Posterior cingulate gyrus (tissue), 11 donors: ENCODE measurements at regions not wholly inside any gene's neighbourhood (a gene's known extent, or its start where the extent isn't known, plus 50 kb on each side); places are given as distances from the start of the nearest gene placed in this dataset.
"Not testable (repeated sequence)": the region's sequence is repeated elsewhere in the genome, so short reads cannot be mapped to it uniquely, and the experiment has no call there.

Experiments used
- DNase-seq, 10 donors: peaks; one replicate each; pipeline versions ENCODE4 v3.0.0 to v3.0.0-alpha.2; 2020 to 2021; ENCODE audit warnings: mixed read lengths in 3 of 10
- intact Hi-C: fragments of 100-400 bp; cut with DNase I; formaldehyde crosslinking; loops from one replicate; pipeline ENCODE4 v1.15.1; 2023

DNA sequence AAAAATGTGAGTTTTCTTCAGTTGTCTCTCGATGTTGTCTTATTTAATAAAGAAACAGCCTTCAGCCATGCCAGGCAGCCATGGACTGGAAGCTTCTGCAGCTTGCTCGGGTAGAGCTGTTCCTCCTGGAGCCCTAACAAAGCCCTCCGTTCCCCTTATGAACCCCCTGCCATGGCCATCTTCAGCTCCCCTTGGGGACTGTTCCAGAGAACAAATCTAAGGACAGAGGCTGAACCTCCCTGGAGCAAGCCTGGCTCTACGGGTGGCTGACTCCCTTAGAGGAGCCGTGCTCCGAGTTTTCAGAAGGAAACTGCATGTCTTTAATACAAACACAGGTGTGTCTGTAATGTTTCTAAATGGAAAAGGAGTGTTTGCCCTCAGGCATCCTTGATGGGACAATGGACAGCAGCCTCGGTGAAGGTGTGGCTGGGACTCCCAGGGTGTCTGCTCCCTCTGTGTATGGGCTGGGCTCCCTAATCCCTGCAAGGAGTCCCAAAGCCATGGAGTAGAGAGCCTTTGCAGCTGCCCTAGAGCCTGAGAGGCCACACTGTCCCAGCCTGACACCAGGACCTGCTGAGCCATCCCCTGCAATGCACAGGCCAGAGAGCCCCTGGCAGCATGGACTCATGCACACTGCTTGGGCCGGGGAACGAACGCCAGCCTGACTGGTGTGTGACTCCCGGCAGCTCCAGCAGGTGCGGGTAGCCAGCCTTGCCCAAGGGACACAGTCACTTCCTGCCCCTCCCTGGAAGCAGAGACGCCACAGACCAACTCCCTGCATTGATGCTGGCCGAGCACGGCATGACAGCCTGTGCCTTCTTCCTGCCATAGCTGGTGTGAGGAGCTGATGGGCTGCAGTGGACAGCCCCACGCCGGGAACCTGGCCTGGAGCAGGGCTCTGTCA, 381.8 kb downstream of the TCERG1L start:
- intact Hi-C loops: no loop called here
- peak in 1 of 10 donors; percentile 43 for DNase-seq

DNA sequence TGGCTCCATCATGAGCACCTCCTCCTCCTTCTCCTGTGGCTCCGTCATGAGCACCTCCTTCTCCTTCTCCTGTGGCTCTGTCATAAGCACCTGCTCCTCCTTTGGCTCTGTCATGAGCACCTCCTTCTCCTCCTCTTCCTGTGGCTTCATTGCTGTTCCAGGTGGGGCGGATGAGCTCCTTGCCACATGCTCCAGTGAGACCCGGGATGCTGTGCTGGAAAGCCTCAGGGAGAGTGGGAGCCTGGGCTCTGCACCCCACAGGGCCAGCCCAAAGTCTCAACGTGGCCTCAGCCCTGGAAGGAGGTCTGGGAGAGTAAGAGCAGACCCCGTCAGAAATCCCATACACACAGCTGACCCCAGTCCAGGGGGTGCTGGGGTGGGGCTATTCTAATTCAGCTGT, 380.7 kb downstream of the TCERG1L start:
- intact Hi-C loops: no loop called here
- no peak for DNase-seq

DNA sequence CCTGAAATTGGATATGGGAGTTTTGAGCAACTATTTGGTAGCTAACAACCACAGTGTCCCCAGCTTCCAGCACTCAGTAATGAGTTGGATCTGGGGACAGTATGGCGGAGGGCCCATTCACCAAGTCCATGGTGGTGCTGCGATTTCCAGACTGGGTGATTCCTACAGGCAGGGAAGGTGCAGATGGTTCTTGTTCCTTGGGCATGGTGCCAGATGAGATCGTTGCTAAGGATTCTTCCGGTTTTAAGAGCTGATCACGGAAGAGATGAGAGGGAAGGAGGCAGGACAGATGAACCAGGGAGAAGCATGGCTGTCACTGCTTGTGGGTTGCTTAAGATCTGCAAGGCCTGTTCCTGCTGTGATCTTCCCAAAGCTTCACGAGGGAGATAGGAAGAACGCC, 380.3 kb downstream of the TCERG1L start:
- DNase-seq: no peak
- intact Hi-C loops: no loop called here

DNA sequence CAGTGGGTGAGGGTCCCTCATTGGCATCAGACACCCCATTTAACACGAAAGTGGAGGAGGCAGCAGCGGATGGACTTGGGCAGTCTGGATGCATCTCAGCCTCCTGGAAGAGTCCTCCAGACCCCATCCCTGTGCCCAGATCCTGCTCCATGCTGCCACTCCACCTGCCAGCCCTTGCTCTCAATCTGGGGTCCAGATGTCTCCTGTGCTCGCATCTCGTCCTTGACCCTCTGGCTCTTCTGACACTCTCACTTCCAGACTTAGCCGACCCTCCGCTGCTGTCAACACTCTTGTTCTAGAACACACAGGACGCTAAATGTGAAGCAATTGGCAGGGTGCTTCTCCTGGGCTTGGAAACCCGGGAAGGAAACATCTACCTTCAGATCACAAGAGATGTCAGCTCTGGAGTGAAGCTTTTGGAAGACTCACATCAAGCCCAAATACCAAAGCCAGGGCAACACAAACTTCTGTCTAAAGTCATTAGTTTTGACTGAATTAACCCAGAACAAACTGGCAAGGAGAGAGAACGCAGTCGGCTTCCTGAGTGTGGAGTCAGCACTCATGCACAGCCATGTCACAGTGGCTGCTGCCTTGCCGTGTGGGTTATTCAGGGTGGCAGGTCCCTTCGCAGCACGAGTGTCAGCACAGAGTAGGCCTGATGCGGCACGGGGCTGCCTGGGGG, 379.1 kb downstream of the TCERG1L start:
- DNase-seq: no peak
- intact Hi-C loops: no loop called here

DNA sequence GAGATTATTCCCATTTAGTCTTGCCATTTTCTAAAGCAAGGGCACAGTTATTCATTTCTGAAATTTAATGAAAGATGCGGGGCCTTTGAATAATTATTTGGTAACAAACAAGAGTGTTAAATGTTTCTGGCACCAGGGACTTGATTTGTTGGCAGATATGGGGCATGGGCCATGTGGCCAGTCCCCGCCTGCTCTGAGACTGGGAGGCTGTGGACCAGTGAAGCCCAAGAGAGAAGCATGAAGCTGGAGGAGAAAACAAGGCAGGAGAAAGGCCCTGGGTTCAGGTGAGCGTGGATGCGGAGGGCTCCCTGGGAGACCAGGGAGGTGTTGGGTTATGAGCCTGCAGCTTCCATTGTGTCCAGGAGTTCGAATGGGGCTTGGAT, 378.5 kb downstream of the TCERG1L start:
- DNase-seq: no peak
- intact Hi-C loops: no loop called here

DNA sequence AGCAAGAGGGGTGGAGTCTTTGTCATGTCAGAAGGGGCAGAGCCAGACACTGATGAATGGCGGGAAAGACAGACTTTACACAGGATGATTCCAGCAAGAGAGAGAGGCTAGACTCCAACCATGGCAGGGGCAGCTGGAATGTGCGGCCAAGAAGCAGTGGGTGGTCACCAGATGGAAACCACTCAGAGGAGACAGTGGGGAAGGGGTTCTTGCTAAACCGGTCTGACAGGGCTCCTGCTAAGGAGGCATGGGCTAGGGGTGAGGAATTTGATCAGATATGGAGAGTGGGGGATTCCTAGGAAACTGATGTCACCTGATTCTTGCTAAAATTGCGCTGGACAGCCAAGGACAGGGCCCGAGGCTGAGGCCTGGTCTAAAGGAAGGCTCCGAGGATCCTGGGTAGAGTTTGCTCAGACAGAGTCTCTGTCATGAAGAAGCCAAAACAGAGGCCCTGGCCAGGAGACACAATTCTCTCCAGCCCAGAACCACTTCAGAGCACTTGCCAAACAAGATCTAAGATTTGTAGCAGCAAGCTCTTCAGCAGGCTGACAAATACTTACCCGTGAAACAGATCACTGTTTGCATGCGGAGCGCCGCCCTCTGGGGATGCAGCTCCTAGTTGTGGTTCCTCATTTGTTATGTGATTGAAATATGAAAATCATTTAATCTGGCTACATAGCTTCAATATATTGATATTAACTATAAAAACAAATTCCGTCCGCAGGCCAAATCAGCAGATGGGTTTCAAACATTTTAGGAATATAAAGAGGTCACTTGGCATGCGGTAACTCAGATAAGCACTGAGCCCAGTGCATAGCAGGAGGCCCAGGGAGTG, 377.0 kb downstream of the TCERG1L start:
- intact Hi-C loops: no loop called here
- DNase-seq: no peak

DNA sequence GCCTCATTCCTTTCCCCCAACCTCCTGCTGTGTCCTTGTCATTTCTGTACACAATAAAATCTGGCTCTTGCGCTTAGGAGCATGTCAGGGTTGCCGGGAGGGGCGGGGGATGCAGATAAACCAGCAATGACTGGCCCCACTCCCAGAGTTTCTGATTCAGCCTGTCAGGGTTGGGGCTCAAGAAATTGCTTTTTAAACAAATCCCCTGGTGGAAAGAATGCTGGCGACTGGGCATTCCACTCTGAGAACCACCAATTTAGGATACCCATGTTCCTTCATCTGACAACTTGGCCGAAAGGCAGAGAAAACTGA, 376.4 kb downstream of the TCERG1L start:
- no peak for DNase-seq

DNA sequence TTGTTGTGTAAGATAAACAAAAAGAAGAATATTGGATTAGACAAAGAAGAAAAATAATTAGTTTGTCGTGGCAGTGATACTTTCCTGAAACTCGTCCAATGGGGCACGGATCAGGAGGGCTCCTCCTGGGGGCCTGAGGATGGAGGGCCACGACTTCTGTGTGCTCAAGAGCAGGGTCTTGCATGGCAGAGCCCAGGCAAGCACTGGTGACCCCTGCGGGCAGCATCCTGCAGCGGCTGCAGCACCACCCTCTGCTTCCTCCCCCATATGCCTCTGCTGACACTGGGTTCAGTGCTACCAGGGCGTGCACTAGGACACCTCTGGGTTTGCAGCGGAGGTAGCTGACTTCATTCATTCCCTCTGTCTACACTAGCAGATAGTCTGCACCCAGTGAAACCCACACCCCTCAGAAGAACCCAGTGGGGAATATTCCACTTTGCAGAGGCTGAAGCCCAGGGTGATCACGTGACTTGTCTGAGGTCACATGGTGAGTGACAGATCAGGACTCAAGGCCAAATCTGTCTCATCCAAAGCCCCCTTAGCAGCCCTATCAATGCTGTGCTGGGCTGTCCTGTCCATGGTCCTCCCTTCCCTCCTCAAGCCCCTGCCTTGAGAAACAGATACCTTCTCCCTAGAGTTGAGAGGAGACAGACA, 375.5 kb downstream of the TCERG1L start:
- intact Hi-C loops: no loop called here

More for the DNA sequence above, 376.4 kb downstream of the TCERG1L start:
- intact Hi-C loops: no loop called here

DNA sequence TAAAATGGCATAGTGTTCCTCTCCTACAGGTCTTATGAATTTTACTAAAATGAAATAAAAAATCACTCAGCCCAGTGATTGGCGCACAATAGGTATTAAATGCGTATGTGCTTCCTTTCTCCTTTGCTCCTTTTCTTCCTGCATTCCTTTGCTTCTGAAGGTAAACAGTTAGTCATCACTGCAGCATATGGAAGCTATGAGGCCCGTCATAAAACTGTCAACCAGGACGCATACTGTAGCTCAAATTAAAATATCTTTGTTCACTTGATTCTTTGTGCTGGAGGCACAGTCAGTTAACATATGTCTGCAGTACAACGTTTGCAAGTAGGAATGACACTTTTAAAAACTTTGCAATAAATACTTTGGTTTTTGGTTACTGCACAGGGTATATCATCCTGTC, 374.7 kb downstream of the TCERG1L start:
- intact Hi-C loops: no loop called here
- DNase-seq: no peak

More for the DNA sequence above, 375.5 kb downstream of the TCERG1L start:
- DNase-seq: peak in 1 of 10 donors; percentile 75

DNA sequence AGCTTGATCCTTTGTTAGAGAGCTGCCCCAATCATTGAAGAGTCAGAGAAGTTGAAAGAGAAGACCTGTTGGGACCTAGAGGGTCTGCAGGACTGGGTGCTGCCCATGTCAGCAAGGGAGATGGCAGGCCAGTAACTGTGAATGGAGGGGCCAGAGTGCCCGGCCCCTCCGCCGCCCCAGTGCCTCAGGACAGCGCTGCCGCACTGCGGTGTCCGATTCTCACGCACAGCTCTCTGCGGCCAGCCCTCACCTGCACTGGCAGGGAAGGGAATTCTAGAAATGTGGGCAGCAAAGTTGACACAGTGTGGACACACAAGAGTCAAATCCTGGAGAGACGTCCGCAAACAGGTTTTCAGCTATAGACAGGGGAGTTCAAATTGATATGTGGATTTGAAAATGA, 373.5 kb downstream of the TCERG1L start:
- intact Hi-C loops: no loop called here
- DNase-seq: peak in 1 of 10 donors; percentile 19

DNA sequence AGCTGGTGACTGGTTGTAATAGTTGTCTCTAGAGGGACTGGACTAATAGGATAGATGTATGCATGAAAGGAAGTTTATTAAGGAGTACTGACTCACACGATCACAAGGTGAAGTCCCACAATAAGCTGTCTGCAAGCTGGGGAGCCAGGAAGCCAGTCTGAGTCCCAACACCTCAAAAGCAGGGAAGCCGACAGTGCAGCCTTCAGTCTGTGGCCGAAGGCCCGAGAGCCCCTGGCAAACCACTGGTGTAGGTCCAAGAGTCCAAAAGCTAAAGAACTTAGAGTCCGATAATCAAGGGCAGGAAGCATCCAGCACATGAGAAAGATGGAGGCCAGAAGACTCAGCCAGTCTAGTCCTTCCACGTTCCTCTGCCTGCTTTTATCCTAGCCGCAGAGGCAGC, 372.6 kb downstream of the TCERG1L start:
- DNase-seq: peak in 1 of 10 donors; percentile 64
- intact Hi-C loops: not testable (repeated sequence)

DNA sequence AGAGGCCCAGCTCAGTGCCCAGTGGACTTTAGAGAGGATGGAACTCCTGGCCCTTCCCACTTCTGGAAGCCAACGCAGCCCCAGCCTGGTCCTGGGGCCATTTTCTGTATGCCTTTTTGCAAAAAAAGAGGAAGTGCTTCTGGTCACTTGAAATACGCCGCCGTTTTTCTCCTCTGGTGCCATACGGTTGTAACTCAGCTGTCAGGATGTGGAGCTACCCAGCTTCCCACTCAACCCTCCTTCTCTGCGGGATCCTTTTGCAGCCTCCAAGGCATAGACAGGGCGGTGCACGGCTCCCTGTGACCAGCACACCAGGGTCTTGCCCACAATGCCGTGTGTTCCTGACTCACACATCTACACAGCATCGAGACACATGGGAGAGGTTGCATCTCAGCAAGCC, 369.6 kb downstream of the TCERG1L start:
- DNase-seq: peak in 1 of 10 donors; percentile 43
- intact Hi-C loops: no loop called here

DNA sequence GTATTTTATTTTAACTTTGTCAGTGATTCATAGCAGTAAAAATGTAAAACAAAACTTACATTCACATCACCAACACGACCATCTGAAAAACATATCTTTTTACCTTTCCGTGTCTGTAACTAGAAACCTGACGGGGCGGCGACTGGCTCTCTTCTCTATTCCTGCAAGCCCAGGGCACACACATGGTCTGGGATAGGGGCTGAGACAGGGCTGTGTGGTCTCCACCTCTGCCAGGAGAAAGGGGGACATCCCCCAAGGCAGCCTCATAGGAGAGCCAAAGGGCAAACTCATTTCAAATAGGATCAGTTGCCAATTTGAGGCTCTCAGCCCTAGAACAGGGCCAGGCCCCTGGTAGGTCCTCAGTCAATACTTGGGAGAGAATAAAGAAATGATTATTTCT, 359.4 kb downstream of the TCERG1L start:
- DNase-seq: peak in 1 of 10 donors; percentile 57
- intact Hi-C loops: no loop called here

DNA sequence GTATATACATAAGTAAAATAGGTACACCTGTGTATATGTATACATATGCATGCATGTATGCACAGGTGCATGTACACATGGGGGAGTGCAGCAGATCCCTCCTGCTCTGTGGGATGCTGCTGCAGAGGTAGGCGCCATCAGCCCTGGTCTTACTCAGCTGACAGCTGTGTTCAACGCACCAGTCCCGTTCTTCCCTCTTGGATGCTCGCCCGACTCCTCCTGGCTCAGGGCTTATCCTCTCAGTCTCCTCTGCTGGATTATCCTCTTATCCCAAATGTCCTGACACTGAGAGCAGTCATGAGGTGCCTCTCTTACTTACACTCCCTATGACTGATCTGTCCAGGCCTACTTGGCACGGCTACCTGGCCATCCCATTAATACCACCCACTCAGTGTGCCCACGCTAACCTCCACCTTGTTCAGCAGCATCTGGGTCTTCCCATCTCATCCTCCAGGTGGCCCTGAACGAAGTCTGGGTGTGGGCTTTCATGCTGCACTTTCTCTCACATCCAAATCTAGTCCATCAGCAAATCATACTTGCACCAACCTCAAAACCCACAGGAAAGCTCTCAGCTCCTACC, 357.1 kb downstream of the TCERG1L start:
- intact Hi-C loops: no loop called here
- peak in 1 of 10 donors; percentile 44 for DNase-seq

DNA sequence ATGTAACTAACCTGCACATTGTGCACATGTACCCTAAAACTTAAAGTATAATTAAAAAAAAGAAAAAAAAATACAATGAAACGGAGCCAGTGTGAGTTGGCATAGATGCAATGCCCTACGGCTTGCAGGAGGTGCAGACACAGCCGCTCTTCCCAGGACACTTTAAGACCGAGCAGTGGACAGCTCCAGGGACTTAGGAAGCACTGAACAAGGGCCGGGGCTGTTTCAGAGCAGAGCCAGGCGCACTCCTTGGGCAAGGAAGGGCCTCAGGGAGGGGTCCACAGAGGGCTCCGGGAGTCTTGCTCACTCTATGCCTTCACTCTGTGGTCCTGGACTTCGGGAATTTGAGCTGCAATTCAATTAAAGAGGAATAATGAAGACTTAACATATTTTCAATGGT, 355.3 kb downstream of the TCERG1L start:
- intact Hi-C loops: no loop called here
- peak in 1 of 10 donors; percentile 30 for DNase-seq

DNA sequence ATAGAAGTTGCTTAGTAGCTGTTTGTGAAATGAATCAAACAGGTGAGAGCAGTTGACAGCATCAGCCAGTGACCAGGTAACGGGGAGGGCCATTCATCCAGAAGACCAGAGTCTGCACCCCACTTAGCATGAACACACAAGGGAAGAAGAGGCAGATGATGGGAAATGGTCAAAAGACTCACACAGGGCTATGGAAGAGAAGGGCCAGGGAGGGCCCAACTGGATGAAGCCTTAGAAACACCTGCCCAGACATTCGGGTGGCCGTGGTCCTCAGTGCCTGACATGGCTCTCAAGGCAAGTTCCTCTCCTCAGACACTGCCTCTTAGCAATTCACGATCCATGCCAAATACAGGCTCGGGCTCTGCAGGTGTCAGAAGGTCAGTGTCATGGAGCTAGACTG, 354.1 kb downstream of the TCERG1L start:
- intact Hi-C loops: no loop called here
- DNase-seq: peak in 1 of 10 donors; percentile 34

DNA sequence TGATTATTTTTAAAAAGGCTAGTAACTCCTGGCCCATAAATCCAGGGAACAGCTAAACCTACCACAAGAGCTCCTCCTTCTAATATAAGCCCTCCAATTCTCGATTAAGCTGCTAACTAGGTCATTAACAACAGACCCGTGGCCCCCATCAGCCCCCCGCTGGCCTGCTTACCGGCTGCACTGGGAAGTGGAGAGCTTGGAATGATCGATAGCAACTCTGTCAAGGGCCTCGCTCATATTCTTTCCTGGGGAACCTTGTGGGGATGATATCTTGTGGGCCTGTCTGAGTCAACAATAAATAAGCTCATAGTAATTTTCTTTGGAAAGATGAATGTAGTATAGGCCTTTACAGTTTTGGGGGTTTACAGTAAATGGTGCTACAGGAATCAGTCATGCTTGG, 353.5 kb downstream of the TCERG1L start:
- intact Hi-C loops: no loop called here
- DNase-seq: peak in 1 of 10 donors; percentile 52

DNA sequence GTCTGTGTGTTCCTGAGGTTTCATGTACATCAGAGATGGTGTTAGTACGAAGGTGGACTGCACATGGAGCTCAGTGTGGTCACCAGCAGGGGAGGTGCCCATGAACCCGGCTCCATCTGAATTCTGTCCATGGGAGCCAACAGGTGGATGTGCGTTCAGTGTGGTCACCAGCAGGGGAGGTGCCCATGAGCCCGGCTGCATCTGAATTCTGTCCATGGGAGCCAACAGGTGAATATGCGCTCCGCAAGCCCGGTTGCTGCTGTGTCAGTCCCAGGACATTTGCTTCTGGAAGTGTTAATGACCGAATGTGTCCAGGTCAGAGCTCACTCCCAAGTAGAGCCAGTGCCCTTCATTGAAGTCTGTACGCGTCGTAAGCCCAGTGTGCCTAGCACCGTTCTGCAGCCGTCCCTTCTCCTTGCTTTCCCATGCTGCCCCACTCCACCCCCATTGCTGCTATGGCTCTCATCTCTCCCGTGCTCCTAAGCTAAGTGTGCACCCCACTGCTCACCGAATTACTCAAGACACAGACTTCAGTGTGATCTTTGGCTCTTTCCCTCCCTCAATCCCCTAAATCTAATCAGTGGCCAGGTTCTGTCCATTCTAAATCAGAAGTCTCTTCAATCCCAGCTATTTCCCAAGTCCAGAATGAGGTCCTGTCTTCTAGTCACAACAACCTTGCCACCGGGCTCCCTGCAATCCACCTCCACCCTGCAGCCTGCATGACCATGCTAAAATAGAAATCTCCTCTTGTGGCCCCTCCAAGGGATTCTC, 352.4 kb downstream of the TCERG1L start:
- intact Hi-C loops: no loop called here
- DNase-seq: peak in 1 of 10 donors; percentile 33

DNA sequence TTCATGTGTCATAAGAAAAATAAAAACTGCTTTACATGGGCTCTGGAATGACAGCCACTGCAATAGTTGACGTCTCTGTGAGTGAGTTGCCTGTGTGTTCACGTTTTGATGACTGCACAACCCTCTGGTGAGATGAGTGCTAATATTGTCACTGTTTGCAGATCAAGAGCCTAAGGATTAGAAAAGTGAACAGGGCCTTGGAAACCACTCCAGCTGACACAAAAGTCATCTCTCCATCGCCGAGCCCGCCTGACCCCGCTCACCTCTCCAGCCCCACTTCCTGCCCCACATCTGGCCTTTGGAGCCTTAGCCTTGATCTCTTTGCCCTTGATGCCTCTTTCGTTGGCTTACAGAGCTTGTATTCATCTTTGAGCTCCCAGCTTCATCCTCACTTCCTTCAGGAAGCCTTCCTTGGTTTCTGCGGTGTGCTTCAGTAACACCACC, 351.7 kb downstream of the TCERG1L start:
- intact Hi-C loops: no loop called here
- peak in 1 of 10 donors; percentile 44 for DNase-seq
